AG08396 (cell line): ENCODE measurements at regions not wholly inside any gene's neighbourhood (a gene's known extent, or its start where the extent isn't known, plus 50 kb on each side); places are given as distances from the start of the nearest gene placed in this dataset.
"Not testable (repeated sequence)": the region's sequence is repeated elsewhere in the genome, so short reads cannot be mapped to it uniquely, and the experiment has no call there.

ENCODE experiments used
- DNase-seq: peaks from one replicate; pipeline ENCODE4 v3.0.0; 2012; ENCODE audit warnings: low spot score, mixed read lengths

DNA sequence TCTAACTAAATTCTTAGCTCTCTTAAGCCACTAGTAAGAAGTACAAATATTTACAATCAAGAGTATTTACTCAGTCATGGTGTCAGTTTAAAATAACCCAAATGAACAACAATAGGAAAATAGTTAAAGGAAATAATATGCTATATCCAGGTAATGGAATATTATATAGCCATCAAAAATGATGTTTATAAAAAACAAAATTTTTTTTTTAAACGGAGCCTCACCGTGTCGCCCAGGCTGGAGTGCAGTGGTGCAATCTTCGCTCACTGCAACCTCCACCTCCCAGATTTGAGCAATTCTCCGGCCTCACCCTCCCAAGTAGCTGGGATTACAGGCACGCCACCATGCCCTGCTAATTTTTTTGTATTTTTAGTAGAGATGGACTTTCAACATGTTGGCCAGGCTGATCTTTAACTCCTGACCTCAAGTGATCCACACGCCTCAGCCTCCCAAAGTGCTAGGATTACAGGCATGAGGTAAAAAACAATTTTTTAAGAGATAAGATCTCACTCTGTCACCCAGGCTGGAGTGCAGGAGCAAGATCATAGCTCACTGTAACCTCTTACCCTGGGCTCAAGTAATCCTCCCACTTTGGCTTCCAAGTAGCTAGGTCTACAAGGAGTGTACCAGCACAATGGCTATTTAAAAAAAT is 132.5 kb downstream of the NOC3L start:
- no peak for DNase-seq

DNA sequence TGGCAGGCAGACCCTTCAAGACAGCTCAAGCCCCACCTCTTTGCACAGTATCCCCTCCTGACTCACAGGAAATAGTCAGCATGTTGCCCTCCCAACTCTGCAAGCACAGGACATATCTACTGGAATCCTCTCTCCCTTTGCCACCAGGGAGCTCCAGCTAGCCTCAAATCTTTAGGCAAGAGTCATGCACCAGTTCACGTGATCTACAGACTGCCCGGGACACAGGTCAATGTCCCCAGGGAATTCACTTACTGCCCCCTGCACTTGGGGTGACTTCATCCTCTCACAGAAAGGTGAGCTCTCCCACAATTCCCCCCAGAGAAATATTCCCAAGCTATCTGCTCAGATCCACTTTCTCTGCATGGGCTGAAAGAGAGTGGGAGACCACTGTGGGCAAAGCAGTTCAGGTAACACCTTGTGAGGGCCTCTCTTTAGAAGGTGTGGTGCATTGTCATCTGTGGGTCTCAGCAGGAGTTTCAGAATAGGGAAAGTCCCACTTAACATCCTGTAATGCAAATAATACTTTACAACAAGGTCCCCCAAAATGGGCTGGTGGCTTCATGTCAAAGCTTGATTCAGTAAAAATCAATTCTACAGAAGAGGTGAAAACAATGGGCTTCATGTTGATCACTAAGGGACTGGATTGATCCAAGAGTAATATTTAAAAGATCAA is 129.9 kb downstream of the NOC3L start:
- DNase-seq = no peak

DNA sequence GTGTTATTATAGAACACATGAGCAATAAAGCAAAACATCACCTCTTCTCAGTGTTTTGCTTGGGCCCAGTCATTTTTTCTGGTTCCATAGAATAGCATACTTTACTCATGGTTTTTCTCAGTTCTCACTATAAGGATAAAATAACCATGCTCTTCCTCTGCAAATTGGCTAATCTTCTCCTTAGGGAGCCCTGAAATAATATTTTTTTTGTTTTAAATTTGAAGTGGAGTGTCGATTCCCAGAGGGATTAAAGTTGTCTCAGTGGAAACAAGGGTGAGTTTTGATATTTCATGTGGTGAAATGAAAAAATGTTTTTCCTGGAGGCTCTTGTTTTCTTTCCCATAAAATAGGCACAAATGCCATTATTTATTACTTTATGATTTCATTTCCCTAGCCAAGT is 127.3 kb downstream of the NOC3L start:
- DNase-seq = no peak

DNA sequence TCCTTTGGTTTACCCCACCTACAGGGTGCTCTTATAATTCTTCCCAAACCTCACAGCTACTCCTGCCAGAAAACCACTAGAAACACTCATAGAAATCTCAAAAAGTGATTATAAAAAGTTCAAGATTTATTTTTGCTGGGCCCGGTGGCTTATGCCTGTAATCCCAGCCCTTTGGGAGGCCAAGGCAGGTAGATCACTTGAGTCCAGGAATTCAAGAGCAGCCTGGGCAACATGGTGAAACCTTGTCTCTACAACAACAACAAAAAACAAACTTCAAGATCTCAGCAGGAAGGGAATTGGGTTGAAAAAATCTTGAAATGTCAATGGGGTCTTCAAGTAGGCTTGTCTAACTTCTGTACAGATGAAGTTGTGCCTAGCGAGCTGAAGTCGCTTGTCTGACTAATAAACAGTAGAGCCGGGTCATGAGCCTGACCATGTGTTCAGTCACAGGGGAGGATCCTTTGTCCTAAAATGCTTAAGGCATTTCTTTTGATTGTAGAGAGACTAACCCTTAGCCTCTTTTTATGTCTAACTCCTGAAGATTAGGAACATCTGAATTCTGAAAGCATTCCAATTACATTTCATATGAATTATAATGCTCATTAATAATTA is 124.6 kb downstream of the NOC3L start:
- no peak for DNase-seq

DNA sequence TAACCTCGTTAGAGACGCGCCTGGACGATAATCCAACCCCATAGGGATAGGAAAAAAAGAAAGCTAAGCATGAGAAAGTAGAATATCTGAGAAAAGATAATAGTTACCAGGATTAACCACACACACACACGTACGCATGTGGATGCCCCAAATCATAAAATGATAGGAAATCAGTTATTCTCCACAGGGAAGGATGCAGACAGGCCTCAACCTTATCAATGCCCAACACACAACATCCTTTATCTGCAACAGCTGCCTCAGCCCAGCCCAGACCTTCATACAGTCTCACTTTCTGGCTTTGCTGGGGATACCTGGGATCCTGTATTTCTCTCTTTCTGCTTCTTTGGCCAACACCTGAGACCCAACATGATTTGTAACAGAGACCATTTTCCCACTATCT is 123.0 kb downstream of the NOC3L start:
- DNase-seq = no peak

DNA sequence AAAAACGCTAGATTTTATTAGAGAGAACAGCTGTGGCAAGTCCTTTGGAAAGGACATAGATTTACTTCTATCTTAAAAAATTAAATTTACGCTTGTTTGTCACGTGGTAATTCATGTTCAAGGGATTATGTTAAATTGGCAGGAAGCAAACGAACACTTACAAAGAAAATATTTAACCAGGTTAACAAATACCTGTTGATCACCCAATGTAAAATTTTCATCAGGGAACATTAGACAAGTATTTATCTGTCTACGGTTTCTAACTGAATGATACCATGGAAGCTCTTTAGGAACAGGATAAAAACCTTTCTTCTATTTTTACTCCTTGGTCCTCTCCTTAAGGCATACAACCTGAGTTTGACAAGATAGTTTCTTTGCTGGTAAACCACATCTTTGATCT is 122.2 kb downstream of the NOC3L start:
- no peak for DNase-seq

DNA sequence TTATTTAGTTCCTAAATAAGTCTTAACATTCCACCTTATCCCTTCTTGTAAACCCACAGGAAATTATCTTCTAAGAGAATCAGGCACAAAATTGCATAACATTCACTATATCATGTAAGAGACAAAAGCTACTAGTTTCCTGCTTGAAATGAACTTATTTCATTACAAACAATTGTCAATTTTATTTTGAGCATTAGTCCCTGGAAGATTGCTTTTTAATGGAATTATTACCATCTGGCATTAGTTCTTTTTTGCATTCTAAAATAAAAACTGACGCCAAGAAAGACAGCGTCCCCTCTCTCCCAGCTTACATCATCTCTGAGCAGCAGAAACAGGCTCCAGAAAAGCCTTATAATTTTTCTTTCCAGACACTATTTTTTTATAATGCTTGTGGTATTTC is 121.8 kb downstream of the NOC3L start:
- DNase-seq = no peak

DNA sequence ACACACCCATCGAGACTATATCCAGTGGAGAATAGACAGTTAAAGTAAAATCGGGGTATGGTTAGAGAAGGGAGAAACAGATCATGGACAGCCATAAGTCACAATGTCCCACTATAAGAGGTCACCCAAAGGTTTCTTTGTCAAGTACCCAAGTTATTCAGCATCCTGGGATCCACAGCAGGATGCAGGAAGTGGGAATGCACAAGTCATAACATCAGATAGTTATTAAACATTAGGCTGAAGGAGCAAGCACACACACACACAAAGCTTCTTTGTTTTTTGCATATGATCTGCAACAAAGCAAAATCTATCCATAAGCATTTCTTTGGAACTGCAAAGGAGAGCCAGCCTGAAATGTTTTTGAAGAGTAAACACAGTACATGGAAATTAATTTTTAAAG is 111.6 kb downstream of the NOC3L start:
- no peak for DNase-seq

DNA sequence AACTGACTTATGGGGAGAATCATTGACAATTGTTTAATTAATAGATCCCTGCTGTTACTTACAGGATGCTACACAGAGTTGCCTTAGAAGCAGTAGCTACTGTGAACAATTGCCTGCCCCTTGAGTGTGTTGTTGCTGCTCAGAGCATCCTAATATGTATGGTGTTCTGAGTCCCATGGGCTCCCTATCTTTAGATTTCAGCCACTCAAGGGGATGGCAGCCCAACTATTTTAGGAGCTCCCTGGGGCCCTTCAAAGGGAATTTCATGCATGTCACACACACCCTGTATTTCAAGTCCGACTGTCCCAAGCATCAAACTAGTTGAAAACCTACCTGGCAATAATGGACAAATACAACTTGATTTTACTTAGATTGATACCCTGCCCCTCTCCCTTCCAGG is 111.2 kb downstream of the NOC3L start:
- no peak for DNase-seq

DNA sequence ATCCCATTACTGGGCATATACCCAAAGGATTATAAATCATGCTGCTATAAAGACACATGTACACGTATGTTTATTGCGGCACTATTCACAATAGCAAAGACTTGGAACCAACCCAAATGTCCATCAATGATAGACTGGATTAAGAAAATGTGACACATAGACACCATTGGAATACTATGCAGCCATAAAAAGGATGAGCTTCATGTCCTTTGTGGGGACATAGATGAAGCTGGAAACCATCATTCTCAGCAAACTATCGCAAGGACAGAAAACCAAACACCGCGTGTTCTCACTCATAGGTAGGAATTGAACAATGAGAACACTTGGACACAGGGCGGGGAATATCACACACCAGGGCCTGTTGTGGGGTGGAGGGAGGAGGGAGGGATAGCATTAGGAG is 105.3 kb downstream of the NOC3L start:
- not testable (repeated sequence) for DNase-seq

DNA sequence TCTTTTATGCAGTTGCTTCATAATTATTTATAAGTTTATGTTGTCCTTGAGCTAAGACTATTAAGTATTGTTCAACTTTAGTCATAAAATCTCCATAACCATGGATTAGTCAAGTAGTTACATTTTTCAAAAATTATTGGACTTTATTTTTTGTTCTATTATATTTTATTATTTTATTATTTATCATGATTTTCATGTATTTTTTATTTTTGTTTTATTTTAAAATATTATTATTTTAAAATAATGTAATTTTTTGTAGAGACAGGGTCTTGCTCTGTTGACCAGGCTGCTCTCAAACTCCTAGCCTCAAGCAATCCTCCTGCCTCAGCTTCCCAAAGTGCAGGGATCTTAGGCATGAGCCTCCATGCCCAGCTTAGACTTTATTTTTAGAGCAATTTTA is 102.3 kb downstream of the NOC3L start:
- DNase-seq = no peak

DNA sequence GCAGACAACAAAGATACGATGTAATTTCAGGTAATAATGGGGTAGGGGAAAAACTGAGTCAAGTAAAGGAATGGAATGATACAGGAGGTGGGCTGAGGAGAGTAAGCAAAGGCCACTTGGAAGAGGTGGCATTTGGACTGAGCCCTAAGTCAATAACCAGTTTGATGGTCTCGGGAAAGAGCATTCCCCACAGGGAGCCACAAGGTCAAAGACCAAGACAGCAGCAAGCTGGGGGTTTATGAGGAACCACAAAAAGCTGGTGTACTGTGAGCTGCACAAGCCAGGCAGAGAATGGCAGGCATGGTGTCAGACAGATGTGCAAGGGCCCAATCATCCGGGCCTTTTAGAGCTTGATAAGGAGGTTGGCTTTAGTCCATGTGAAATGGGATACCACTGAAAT is 98.7 kb downstream of the NOC3L start:
- no peak for DNase-seq

DNA sequence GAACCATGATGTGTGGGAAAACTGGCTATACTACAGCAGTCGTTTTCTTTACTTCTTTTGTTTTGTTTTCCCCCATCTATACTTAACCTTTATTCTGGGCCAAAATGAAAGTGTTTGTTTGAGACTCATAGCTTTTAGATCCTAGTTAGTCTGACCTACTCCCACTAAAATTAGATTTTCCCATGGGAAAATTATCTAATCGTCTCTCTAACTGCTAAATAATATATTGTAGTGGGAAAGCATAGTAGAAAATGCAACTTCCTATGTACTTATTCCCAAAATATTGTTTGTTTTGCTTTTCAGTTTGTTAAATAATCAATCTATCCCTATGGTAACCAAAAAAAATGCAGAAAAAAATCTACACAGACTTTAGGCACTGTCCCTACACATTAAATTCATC is 96.6 kb downstream of the NOC3L start:
- DNase-seq = no peak

DNA sequence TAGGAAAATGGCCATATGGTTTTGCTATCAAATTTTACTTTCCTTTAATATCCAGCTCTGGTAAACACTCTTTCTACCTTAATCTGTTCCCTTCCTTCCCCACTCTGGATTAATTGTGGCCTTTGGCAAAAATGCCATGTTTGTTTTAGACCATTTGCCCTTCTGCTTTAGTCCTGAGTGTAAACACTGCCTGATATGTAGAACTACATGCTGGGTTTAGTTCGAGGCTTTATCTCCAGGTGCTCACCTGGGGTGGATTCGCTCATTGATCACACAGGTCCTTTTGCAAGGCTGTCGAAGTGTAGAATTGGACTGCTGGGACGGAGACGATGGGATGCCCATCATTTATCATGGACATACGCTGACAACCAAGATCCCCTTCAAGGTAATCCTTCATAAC is 94.1 kb downstream of the NOC3L start:
- no peak for DNase-seq

DNA sequence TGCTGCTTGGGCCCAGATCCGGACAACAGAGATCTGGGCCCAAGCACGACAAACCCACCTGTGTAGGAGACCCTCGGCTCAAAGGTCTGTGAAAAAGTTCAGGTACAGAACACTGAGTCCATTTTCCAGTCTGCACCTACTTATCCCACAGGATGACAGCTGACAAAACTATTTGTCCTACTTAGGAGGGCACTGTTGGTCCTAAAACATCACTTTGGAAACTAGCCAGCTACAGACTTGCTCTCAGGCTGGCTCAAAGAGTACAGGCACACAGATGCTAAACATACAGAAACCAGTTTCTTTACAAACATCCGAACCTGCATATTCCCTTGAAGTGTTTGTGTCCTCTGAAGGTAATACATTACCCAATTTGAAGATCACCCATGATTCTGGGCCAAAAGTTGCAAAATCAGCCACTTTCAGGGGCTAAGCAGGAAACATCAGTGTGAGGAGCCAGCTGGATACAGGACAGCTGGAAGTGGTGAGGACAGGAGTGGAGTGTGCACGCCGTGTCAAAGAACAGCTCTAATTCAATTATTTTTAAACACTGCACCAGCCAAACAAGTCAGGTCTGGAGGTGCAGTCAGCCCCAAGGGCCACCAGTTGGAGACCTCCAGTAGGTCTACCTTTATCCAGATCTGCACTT is 88.5 kb downstream of the NOC3L start:
- DNase-seq = no peak

DNA sequence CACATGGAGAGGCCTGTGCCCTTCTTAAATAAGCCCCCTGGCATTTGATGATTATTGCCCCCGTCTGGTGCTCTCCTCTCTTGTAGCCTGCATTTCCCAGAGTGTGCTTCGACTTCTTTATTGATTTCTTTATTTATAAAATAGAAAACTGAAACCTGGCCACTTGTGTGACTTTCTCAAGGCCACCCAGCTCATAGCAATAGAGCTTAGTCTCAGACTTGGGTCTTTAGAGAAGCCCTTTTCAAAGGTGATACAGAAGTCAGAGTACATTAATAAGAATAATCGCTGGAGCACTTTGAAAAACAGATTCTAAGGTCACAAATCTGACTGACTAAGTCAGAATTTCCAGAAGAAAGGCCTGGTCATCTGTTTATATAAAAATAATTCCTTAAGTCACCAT is 86.6 kb downstream of the NOC3L start:
- DNase-seq = no peak

DNA sequence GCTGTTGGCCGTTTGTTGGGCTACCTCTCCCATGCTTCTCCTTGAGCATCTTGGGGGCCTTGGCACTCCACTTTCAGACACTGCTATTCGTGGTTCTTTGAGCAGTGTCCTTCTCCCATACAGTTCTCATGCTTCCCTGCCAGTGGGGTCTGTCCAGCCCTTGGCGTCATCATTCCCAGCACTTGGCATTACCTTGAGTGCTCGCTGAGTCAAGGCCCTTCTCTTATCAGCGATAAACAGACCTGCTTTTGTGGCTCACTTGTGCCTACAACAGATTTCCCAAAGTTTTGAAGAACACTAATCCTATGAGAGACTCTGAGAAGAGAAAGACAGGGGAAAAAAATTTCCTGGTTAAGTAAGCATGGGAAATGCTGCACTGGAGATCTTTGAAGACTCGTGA is 85.3 kb downstream of the NOC3L start:
- DNase-seq = no peak

DNA sequence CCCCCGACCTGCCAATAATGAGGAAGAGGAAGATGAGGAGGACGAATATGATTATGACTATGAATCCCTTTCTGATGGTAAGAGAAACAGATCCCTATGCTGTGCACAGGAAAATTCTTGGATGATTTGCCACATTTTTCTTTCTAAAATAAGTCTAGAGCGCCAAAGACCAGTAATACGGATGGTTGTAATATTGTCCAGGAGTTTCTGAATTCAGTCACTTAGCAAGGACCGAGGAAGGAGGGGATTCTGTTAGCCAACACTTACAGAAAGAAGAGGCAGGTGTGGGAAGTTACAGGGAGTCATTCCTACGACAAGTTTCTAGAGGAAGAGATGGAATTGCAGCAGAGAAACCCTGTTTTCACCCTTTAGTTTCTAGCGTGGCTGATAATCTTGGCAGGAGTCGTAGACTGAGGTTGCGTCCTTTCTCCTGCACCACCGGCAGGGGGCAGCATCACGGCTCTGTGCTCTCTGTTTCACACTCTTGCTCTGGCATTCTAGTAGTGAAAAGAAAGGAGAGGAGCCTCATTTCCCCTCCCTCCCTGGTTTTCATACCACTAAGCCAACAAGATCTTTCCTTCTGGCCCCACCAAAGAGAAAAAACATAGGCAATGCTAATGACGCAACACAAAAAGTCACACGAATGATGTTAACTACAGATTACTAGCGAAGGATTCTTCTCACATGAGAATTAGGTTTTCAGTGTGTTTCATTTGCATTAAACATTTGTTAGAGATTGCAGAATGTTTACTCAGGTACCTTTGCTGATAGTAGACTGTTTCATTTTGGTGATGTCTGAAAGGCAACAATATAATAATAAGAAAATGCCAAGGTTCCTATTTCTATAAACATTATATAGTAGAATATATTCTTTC is 82.7 kb downstream of the NOC3L start:
- DNase-seq = peak; percentile 66

DNA sequence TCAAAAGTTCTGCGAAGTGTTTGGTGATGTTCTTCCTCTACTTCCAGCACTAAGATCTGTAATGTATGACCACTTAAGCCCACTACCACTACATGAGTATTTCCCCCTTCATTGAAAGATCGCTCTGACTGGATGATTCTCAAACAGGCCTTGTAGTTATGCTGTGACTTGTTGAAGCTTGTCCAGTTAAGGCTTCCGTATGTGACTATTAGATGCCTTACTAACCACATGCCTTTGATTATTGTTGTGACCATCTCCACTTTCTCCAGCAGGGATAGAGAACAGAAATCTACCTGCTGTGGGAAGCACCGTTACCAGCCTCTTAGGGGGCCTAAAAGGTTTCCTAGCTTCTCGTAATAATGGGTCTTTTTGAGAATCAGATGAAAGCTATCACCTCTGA is 81.1 kb downstream of the NOC3L start:
- no peak for DNase-seq

DNA sequence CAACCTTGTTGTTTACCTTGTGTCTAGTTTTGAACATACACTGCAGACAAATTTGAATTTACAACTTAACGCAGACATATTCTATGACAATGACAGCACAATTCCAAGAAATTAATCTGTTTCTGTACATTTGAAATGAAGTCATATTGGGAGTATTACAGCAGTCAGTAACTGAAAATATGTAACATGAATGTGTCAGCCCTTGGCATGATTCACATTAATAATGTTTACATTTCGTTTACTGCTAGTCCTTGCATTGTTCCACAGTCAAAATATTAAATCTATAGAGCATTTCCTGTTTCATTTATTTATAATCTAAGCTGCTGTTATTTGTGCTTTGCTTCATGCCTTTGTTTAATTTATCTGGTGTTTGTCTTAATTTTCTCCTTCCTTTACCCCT is 80.4 kb downstream of the NOC3L start:
- DNase-seq = no peak
